22Rv1 (cell line): ENCODE measurements at regions not wholly inside any gene's neighbourhood (a gene's known extent, or its start where the extent isn't known, plus 50 kb on each side); places are given as distances from the start of the nearest gene placed in this dataset.
A peak's percentile ranks its signal among the peaks of the same experiment; 100 is the strongest.

Experiments used
- H3K27ac ChIP-seq: fragments of 450-650 bp; 2 replicates; pipeline ENCODE4 v1.5.1; 2017
- ZFX ChIP-seq: fragments of 450-650 bp; IDR thresholded peaks from 2 replicates; pipeline ENCODE4 v1.6.1; 2017; ENCODE audit warnings: antibody characterized with exemption, borderline replicate concordance
- TF ChIP-seq, protein P1 (sequence below): fragments of 450-650 bp; IDR thresholded peaks from 2 replicates; pipeline ENCODE4 v1.5.1; 2017; ENCODE audit warnings: mild to moderate bottlenecking

GRCh38 chr2:7740114-7740513 lies 822.9 kb downstream of the RNF144A start:
- TF ChIP-seq, protein P1, sequence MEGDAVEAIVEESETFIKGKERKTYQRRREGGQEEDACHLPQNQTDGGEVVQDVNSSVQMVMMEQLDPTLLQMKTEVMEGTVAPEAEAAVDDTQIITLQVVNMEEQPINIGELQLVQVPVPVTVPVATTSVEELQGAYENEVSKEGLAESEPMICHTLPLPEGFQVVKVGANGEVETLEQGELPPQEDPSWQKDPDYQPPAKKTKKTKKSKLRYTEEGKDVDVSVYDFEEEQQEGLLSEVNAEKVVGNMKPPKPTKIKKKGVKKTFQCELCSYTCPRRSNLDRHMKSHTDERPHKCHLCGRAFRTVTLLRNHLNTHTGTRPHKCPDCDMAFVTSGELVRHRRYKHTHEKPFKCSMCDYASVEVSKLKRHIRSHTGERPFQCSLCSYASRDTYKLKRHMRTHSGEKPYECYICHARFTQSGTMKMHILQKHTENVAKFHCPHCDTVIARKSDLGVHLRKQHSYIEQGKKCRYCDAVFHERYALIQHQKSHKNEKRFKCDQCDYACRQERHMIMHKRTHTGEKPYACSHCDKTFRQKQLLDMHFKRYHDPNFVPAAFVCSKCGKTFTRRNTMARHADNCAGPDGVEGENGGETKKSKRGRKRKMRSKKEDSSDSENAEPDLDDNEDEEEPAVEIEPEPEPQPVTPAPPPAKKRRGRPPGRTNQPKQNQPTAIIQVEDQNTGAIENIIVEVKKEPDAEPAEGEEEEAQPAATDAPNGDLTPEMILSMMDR, result no peak
- TF ChIP-seq ZFX, result no peak
- no peak overlapping the region for H3K27ac ChIP-seq

- no peak overlapping the region for H3K27ac ChIP-seq
- TF ChIP-seq, protein P1, result no peak
- no peak for TF ChIP-seq ZFX
These were observed 825.1 kb downstream of the RNF144A start for GRCh38 chr2:7742301-7742700.

DNA sequence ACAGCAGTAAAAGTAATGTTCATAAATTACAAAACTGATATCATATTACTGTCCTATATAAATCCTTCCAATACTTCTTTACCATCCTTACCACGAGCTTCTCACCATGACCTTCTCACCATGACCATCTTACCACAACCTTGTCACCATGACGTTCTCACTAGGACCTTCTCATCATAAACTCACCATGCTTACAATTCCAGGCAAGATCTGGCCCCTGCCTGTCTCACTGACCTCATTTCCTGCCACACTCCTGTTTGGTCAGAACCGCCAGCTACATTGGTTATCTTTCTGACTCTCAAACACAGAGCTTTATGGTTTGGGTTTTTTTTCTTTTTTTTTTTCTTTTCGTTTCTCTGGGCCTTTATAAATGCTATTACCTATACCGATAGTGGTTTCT lies 827.6 kb downstream of the RNF144A start:
- H3K27ac ChIP-seq, result peak overlapping the region; percentile 76
- TF ChIP-seq, protein P1, result no peak
- no peak for TF ChIP-seq ZFX

DNA sequence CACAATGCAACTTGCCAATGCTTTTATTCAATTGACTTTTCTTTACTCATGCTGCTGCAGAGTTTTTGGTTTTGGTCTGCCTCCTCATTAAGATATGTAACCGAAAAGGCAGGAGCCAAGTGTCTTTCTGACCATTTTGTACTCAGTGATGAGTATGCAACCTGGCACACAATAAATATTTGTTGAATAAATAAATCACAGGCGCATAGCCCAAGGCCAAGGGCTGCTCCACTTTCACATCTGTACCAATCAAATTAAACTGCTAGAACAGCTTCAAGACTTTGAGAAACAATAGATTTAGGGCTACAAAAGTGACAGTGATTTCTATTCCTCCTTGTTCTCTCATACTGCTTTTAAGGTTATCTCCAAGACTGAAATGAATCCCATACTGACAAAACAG lies 828.2 kb downstream of the RNF144A start:
- no peak for TF ChIP-seq ZFX
- TF ChIP-seq, protein P1, result no peak
- H3K27ac ChIP-seq, result peak overlapping the region; percentile 76

DNA sequence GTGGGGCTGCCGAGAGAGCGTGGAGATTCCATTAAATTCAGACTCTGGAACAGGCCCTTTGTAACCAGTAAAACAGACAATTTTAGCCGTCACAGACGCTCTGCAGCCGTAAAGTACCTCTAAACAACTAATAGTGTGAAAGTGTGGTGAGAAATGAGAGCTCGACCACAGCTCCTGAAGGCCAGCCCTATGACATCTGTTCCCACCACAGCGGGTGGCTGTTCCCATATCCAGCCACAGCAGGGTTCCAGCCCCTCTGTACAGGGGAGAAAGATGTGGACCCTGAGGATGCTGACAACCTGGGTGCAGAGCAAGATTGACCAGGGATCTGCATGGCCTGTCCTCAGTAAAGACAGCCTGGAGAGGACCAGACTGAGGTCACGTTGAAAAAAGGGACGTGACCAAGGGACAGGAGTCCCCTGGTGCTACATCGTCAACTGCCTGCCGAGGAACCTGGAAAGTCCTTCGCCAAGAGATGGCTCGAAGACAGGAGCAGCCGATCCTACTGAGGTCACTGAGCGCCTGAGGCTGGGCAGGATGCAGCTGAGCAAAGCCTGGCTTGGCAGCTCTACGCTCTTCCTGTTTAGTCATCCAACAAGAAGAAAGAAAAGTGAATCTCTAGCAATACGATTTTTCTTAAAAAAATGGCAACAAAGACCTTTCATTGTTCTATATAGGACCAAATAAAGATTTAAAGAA lies 831.7 kb downstream of the RNF144A start:
- TF ChIP-seq, protein P1, result no peak
- no peak for TF ChIP-seq ZFX
- no peak overlapping the region for H3K27ac ChIP-seq

DNA sequence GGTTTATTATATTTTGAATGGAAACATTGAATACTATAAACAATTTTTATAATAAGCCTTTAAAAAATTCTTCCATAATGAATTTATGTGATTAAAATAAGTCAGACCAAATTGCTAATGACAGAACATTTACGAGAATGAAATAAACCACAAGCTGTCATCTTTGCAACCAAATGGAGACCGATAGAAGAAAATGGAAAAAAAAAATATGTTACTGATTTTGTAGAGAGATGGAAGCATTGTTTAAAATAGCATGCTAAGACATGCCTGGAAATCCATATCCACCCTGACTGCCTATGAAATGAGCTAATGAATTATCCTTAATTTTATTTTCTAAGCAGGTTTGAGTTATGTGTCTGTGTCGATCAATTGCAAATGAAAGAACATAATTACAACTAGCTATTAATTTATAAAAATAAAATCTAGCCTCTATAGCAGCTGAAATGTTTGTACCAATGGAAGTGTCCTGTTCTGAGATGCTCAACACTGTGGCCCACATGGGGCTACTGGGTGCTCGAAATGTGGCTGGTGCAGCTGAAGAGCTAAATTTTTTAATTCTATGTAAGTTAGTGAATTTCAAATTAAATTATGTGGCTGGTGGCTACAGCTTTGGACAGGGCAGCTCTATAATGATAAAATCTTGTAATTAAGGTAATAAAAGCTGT lies 832.8 kb downstream of the RNF144A start:
- H3K27ac ChIP-seq, result no peak overlapping the region
- no peak for TF ChIP-seq ZFX
- TF ChIP-seq, protein P1, result no peak

GRCh38 chr2:7752291-7752690 lies 835.1 kb downstream of the RNF144A start:
- no peak overlapping the region for H3K27ac ChIP-seq
- TF ChIP-seq ZFX, result no peak
- TF ChIP-seq, protein P1, result no peak
